NCI-H2029 treated with DMSO at 0.1 percent for 48 hours (cell line): ENCODE measurements at regions not wholly inside any gene's neighbourhood (a gene's known extent, or its start where the extent isn't known, plus 50 kb on each side); places are given as distances from the start of the nearest gene placed in this dataset.
"Not testable (repeated sequence)": the region's sequence is repeated elsewhere in the genome, so short reads cannot be mapped to it uniquely, and the experiment has no call there.

Source experiments
- DNase-seq: peaks from one replicate; lab custom pipeline; 2025; lab: John Stamatoyannopoulos, UW

- DNase-seq, result no peak
These were observed 722.6 kb downstream of the LRRIQ3 start for GRCh38 chr1:73475316-73475870.

GRCh38 chr1:73472810-73473209 lies 725.2 kb downstream of the LRRIQ3 start:
- no peak for DNase-seq

- no peak for DNase-seq
These were observed 730.2 kb downstream of the LRRIQ3 start for GRCh38 chr1:73467731-73468130.

GRCh38 chr1:73463873-73464272 lies 734.1 kb downstream of the LRRIQ3 start:
- no peak for DNase-seq

- no peak for DNase-seq
These were observed 745.5 kb downstream of the LRRIQ3 start for GRCh38 chr1:73452522-73452921.

- not testable (repeated sequence) for DNase-seq
These were observed 747.3 kb downstream of the LRRIQ3 start for GRCh38 chr1:73450668-73451067.

- no peak for DNase-seq
These were observed 786.5 kb downstream of the LRRIQ3 start for GRCh38 chr1:73411479-73411878.

GRCh38 chr1:73401666-73402065 lies 796.3 kb downstream of the LRRIQ3 start:
- DNase-seq, result no peak

- no peak for DNase-seq
These were observed 815.0 kb downstream of the LRRIQ3 start for GRCh38 chr1:73382966-73383365.

- DNase-seq, result no peak
These were observed 831.1 kb downstream of the LRRIQ3 start for GRCh38 chr1:73366734-73367413.

- no peak for DNase-seq
These were observed 839.0 kb downstream of the LRRIQ3 start for GRCh38 chr1:73359001-73359400.

GRCh38 chr1:73356485-73356884 lies 841.5 kb downstream of the LRRIQ3 start:
- DNase-seq, result no peak

GRCh38 chr1:73343947-73344346 lies 854.0 kb downstream of the LRRIQ3 start:
- no peak for DNase-seq

GRCh38 chr1:73333847-73334503 lies 864.0 kb downstream of the LRRIQ3 start:
- no peak for DNase-seq

- no peak for DNase-seq
These were observed 866.2 kb downstream of the LRRIQ3 start for GRCh38 chr1:73331726-73332125.

GRCh38 chr1:73327998-73328397 lies 870.0 kb downstream of the LRRIQ3 start:
- no peak for DNase-seq

- no peak for DNase-seq
These were observed 870.7 kb downstream of the LRRIQ3 start for GRCh38 chr1:73327180-73327793.

GRCh38 chr1:73326663-73327062 lies 871.3 kb downstream of the LRRIQ3 start:
- DNase-seq, result no peak

GRCh38 chr1:73310797-73311381 lies 887.1 kb downstream of the LRRIQ3 start:
- no peak for DNase-seq

- DNase-seq, result no peak
These were observed 890.9 kb downstream of the LRRIQ3 start for GRCh38 chr1:73306899-73307555.

- no peak for DNase-seq
These were observed 924.1 kb downstream of the LRRIQ3 start for GRCh38 chr1:73273886-73274285.

GRCh38 chr1:73245196-73245595 lies 952.8 kb downstream of the LRRIQ3 start:
- not testable (repeated sequence) for DNase-seq
